GM23338 (cell line): ENCODE measurements at regions not wholly inside any gene's neighbourhood (a gene's known extent, or its start where the extent isn't known, plus 50 kb on each side); places are given as distances from the start of the nearest gene placed in this dataset.

ENCODE experiments used
- ATAC-seq: fragments of 200-7000 bp; cut with Tn5 transposase; 3 replicates; pipeline ENCODE4 v1.9.1; 2020
- DNase-seq: peaks from one replicate; pipeline ENCODE4 v3.0.0-alpha.2; 2015; ENCODE audit warnings: low spot score
- H2AFZ ChIP-seq: fragments of 200-600 bp; sonication (generic); 2 replicates; pipeline ENCODE4 v1.8.0; 2016; ENCODE audit warnings: antibody characterized with exemption, mild to moderate bottlenecking, moderate library complexity
- H3F3A ChIP-seq: fragments of 200-600 bp; sonication (generic); replicated peaks from 2 replicates; pipeline ENCODE4 v1.8.0; 2017; ENCODE audit warnings: antibody characterized with exemption, mixed run types, low read depth
- H3K27ac ChIP-seq: fragments of 200-600 bp; sonication (generic); 2 replicates; pipeline ENCODE4 v1.6.1; 2016; ENCODE audit warnings: low read depth
- H3K27me3 ChIP-seq: fragments of 200-600 bp; sonication (generic); 2 replicates; pipeline ENCODE4 v1.8.0; 2016; ENCODE audit warnings: mild to moderate bottlenecking, mixed run types, moderate library complexity; ENCODE audit not compliant: insufficient read depth
- H3K36me3 ChIP-seq: fragments of 200-600 bp; sonication (generic); 2 replicates; pipeline ENCODE4 v1.8.0; 2016; ENCODE audit warnings: mild to moderate bottlenecking; ENCODE audit not compliant: insufficient read depth
- H3K4me1 ChIP-seq: fragments of 200-600 bp; sonication (generic); 2 replicates; pipeline ENCODE4 v1.8.0; 2016; ENCODE audit warnings: mild to moderate bottlenecking, moderate library complexity; ENCODE audit not compliant: insufficient read depth
- H3K4me2 ChIP-seq: fragments of 200-600 bp; sonication (generic); 2 replicates; pipeline ENCODE4 v1.7.1; 2017; ENCODE audit warnings: mixed run types
- H3K4me3 ChIP-seq: fragments of 200-600 bp; sonication (generic); 2 replicates; pipeline ENCODE4 v1.6.1; 2016; ENCODE audit warnings: mixed run types
- H3K79me2 ChIP-seq: fragments of 200-600 bp; sonication (generic); replicated peaks from 2 replicates; pipeline ENCODE4 v1.8.0; 2017; ENCODE audit warnings: mild to moderate bottlenecking; ENCODE audit not compliant: insufficient read depth
- H3K9me2 ChIP-seq: fragments of 200-600 bp; sonication (generic); 2 replicates; pipeline ENCODE4 v1.8.0; 2017; ENCODE audit not compliant: insufficient read depth
- H4K20me1 ChIP-seq: fragments of 200-600 bp; sonication (generic); replicated peaks from 2 replicates; pipeline ENCODE4 v1.8.0; 2017; ENCODE audit warnings: mild to moderate bottlenecking; ENCODE audit not compliant: insufficient read depth
- H3K27ac Mint-ChIP-seq: 2 replicates; pipeline ENCODE4 v1.8.0; 2020; ENCODE audit warnings: inconsistent platforms, mild to moderate bottlenecking, moderate library complexity, mixed read lengths
- H3K27me3 Mint-ChIP-seq: 3 replicates; pipeline ENCODE4 v1.8.0; 2022; ENCODE audit warnings: low read depth, mild to moderate bottlenecking, moderate library complexity, mixed read lengths, inconsistent platforms; ENCODE audit not compliant: insufficient read depth, poor library complexity
- H3K36me3 Mint-ChIP-seq: 3 replicates; pipeline ENCODE4 v1.8.0; 2021; ENCODE audit warnings: low read depth, mild to moderate bottlenecking, inconsistent platforms, moderate library complexity, mixed read lengths
- H3K4me1 Mint-ChIP-seq: 3 replicates; pipeline ENCODE4 v1.8.0; 2020; ENCODE audit warnings: mild to moderate bottlenecking, inconsistent platforms, mixed read lengths
- H3K4me3 Mint-ChIP-seq: 3 replicates; pipeline ENCODE4 v1.8.0; 2021; ENCODE audit warnings: moderate library complexity, mild to moderate bottlenecking, inconsistent platforms, mixed read lengths
- H3K9me3 Mint-ChIP-seq: 3 replicates; pipeline ENCODE4 v1.8.0; 2020; ENCODE audit warnings: moderate library complexity, mild to moderate bottlenecking, inconsistent platforms, mixed read lengths
- CREB1 ChIP-seq: fragments of 250-450 bp; sonication (Bioruptor Pico); IDR thresholded peaks from 2 replicates; pipeline ENCODE4 v1.5.0; 2020; ENCODE audit warnings: low read depth, mild to moderate bottlenecking, moderate library complexity
- EZH2 ChIP-seq: fragments of 200-600 bp; sonication (generic); IDR thresholded peaks from one replicate; pipeline ENCODE4 v1.8.0; 2017; ENCODE audit warnings: antibody characterized with exemption, mild to moderate bottlenecking, low read depth; ENCODE audit not compliant: unreplicated experiment
- EZH2phosphoT487 ChIP-seq: fragments of 200-600 bp; sonication (generic); IDR thresholded peaks from one replicate; pipeline ENCODE4 v1.8.1; 2018; ENCODE audit warnings: antibody characterized with exemption; ENCODE audit not compliant: unreplicated experiment
- JUNB ChIP-seq: IDR thresholded peaks from one replicate; pipeline ENCODE4 v1.6.1; 2016; ENCODE audit warnings: antibody characterized with exemption; ENCODE audit not compliant: unreplicated experiment
- NANOG ChIP-seq: IDR thresholded peaks from 2 replicates; pipeline ENCODE4 v1.6.1; 2016; ENCODE audit warnings: antibody characterized with exemption, borderline replicate concordance
- POLR2AphosphoS5 ChIP-seq: IDR thresholded peaks from 2 replicates; pipeline ENCODE4 v1.6.1; 2016; ENCODE audit warnings: antibody characterized with exemption, low read depth
- STAT1 ChIP-seq: IDR thresholded peaks from one replicate; pipeline ENCODE4 v1.6.1; 2016; ENCODE audit warnings: antibody characterized with exemption; ENCODE audit not compliant: unreplicated experiment
- ZNF114 ChIP-seq: fragments of 250-450 bp; sonication (Bioruptor Pico); IDR thresholded peaks from 2 replicates; pipeline ENCODE4 v1.5.0; 2020; ENCODE audit warnings: mild to moderate bottlenecking, moderate library complexity
- ZNF331 ChIP-seq: fragments of 250-450 bp; sonication (Bioruptor Pico); IDR thresholded peaks from 2 replicates; pipeline ENCODE4 v1.5.0; 2020; ENCODE audit warnings: low read depth, mild to moderate bottlenecking, moderate library complexity
- TF ChIP-seq, protein P1 (sequence below): IDR thresholded peaks from 2 replicates; pipeline ENCODE4 v1.6.1; 2016; ENCODE audit warnings: antibody characterized with exemption
- TF ChIP-seq, protein P2 (sequence below), 2 experiments: fragments of 200-600 bp in 1 of 2; sonication (generic) in 1 of 2; conservative IDR thresholded peaks; 2 replicates each; pipeline versions ENCODE4 v1.5.1 to v1.6.1; 2016 to 2017; ENCODE audit warnings: antibody characterized with exemption in 2 of 2, low read depth in 2 of 2, mild to moderate bottlenecking in 2 of 2, moderate library complexity in 1 of 2
- TF ChIP-seq, protein P3 (sequence below): IDR thresholded peaks from one replicate; pipeline ENCODE4 v1.6.1; 2018; ENCODE audit warnings: antibody characterized with exemption; ENCODE audit not compliant: unreplicated experiment
- TF ChIP-seq, protein P4 (sequence below): fragments of 250-450 bp; sonication (Bioruptor Pico); IDR thresholded peaks from 2 replicates; pipeline ENCODE4 v1.5.0; 2020; ENCODE audit warnings: mild to moderate bottlenecking, moderate library complexity

DNA sequence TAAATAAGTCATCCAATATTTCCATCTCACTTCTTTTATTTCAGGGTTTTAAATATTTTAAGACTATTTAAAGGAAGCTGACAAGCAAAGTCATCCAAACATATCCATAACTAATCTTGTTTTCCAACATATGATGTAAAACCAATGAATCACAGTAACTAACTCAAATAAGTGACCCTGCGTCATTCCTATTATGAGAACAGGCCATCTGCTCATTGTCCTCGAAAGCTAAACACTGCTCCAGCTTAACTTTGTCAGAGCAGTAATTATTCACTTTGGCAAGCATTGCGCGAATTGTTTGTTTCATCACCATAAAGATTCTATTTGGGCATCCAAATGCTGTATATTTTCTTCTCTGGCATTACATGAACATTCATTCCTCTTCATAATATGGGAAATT is 99.1 kb downstream of the CAPZA3 start:
- ATAC-seq (no peak), DNase-seq (no peak)
- Histone ChIP-seq H3K9me2 (0 out of 2 replicates have a peak, but pooled peaks cover 3% of the 10 kb centered on the region), H3K27me3 (no peaks in the 10 kb centered on the region), H3K4me3 (no peak overlapping the region), H3K79me2 (no peaks in the 10 kb centered on the region), H3K36me3 (no peaks in the 10 kb centered on the region), H2AFZ (no peak overlapping the region), H3K4me2 (no peak overlapping the region), H3F3A (no peaks in the 10 kb centered on the region), H3K4me1 (no peaks in the 10 kb centered on the region), H4K20me1 (no peaks in the 10 kb centered on the region), H3K27ac (no peak overlapping the region)
- TF ChIP-seq POLR2AphosphoS5, result no peak
- no peak for TF ChIP-seq ZNF331 (CRISPR knock-in tag)
- no peak for TF ChIP-seq CREB1 (CRISPR knock-in tag)
- TF ChIP-seq EZH2phosphoT487, result no peak
- no peak for TF ChIP-seq JUNB
- TF ChIP-seq, protein P1, sequence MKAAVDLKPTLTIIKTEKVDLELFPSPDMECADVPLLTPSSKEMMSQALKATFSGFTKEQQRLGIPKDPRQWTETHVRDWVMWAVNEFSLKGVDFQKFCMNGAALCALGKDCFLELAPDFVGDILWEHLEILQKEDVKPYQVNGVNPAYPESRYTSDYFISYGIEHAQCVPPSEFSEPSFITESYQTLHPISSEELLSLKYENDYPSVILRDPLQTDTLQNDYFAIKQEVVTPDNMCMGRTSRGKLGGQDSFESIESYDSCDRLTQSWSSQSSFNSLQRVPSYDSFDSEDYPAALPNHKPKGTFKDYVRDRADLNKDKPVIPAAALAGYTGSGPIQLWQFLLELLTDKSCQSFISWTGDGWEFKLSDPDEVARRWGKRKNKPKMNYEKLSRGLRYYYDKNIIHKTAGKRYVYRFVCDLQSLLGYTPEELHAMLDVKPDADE, result no peak
- TF ChIP-seq, protein P2, sequence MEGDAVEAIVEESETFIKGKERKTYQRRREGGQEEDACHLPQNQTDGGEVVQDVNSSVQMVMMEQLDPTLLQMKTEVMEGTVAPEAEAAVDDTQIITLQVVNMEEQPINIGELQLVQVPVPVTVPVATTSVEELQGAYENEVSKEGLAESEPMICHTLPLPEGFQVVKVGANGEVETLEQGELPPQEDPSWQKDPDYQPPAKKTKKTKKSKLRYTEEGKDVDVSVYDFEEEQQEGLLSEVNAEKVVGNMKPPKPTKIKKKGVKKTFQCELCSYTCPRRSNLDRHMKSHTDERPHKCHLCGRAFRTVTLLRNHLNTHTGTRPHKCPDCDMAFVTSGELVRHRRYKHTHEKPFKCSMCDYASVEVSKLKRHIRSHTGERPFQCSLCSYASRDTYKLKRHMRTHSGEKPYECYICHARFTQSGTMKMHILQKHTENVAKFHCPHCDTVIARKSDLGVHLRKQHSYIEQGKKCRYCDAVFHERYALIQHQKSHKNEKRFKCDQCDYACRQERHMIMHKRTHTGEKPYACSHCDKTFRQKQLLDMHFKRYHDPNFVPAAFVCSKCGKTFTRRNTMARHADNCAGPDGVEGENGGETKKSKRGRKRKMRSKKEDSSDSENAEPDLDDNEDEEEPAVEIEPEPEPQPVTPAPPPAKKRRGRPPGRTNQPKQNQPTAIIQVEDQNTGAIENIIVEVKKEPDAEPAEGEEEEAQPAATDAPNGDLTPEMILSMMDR (conservative IDR thresholded peaks at IDR 0.05; ENCODE audit: low read depth in 2 of 2), result no peak
- TF ChIP-seq EZH2, result no peak
- no peak for TF ChIP-seq ZNF114 (CRISPR knock-in tag)
- TF ChIP-seq, protein P3, sequence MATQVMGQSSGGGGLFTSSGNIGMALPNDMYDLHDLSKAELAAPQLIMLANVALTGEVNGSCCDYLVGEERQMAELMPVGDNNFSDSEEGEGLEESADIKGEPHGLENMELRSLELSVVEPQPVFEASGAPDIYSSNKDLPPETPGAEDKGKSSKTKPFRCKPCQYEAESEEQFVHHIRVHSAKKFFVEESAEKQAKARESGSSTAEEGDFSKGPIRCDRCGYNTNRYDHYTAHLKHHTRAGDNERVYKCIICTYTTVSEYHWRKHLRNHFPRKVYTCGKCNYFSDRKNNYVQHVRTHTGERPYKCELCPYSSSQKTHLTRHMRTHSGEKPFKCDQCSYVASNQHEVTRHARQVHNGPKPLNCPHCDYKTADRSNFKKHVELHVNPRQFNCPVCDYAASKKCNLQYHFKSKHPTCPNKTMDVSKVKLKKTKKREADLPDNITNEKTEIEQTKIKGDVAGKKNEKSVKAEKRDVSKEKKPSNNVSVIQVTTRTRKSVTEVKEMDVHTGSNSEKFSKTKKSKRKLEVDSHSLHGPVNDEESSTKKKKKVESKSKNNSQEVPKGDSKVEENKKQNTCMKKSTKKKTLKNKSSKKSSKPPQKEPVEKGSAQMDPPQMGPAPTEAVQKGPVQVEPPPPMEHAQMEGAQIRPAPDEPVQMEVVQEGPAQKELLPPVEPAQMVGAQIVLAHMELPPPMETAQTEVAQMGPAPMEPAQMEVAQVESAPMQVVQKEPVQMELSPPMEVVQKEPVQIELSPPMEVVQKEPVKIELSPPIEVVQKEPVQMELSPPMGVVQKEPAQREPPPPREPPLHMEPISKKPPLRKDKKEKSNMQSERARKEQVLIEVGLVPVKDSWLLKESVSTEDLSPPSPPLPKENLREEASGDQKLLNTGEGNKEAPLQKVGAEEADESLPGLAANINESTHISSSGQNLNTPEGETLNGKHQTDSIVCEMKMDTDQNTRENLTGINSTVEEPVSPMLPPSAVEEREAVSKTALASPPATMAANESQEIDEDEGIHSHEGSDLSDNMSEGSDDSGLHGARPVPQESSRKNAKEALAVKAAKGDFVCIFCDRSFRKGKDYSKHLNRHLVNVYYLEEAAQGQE, result no peak
- TF ChIP-seq NANOG, result no peak
- TF ChIP-seq, protein P4, sequence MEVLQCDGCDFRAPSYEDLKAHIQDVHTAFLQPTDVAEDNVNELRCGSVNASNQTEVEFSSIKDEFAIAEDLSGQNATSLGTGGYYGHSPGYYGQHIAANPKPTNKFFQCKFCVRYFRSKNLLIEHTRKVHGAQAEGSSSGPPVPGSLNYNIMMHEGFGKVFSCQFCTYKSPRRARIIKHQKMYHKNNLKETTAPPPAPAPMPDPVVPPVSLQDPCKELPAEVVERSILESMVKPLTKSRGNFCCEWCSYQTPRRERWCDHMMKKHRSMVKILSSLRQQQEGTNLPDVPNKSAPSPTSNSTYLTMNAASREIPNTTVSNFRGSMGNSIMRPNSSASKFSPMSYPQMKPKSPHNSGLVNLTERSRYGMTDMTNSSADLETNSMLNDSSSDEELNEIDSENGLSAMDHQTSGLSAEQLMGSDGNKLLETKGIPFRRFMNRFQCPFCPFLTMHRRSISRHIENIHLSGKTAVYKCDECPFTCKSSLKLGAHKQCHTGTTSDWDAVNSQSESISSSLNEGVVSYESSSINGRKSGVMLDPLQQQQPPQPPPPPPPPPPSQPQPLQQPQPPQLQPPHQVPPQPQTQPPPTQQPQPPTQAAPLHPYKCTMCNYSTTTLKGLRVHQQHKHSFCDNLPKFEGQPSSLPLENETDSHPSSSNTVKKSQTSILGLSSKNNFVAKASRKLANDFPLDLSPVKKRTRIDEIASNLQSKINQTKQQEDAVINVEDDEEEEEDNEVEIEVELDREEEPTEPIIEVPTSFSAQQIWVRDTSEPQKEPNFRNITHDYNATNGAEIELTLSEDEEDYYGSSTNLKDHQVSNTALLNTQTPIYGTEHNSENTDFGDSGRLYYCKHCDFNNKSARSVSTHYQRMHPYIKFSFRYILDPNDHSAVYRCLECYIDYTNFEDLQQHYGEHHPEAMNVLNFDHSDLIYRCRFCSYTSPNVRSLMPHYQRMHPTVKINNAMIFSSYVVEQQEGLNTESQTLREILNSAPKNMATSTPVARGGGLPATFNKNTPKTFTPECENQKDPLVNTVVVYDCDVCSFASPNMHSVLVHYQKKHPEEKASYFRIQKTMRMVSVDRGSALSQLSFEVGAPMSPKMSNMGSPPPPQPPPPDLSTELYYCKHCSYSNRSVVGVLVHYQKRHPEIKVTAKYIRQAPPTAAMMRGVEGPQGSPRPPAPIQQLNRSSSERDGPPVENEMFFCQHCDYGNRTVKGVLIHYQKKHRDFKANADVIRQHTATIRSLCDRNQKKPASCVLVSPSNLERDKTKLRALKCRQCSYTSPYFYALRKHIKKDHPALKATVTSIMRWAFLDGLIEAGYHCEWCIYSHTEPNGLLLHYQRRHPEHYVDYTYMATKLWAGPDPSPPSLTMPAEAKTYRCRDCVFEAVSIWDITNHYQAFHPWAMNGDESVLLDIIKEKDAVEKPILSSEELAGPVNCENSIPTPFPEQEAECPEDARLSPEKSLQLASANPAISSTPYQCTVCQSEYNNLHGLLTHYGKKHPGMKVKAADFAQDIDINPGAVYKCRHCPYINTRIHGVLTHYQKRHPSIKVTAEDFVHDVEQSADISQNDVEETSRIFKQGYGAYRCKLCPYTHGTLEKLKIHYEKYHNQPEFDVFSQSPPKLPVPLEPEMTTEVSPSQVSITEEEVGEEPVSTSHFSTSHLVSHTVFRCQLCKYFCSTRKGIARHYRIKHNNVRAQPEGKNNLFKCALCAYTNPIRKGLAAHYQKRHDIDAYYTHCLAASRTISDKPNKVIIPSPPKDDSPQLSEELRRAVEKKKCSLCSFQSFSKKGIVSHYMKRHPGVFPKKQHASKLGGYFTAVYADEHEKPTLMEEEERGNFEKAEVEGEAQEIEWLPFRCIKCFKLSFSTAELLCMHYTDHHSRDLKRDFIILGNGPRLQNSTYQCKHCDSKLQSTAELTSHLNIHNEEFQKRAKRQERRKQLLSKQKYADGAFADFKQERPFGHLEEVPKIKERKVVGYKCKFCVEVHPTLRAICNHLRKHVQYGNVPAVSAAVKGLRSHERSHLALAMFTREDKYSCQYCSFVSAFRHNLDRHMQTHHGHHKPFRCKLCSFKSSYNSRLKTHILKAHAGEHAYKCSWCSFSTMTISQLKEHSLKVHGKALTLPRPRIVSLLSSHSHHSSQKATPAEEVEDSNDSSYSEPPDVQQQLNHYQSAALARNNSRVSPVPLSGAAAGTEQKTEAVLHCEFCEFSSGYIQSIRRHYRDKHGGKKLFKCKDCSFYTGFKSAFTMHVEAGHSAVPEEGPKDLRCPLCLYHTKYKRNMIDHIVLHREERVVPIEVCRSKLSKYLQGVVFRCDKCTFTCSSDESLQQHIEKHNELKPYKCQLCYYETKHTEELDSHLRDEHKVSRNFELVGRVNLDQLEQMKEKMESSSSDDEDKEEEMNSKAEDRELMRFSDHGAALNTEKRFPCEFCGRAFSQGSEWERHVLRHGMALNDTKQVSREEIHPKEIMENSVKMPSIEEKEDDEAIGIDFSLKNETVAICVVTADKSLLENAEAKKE, result no peak
- TF ChIP-seq STAT1, result no peak
- Mint-ChIP-seq H3K4me3 (no peak overlapping the region), H3K4me1 (no peaks in the 10 kb centered on the region), H3K36me3 (peaks cover 4% of the 10 kb centered on the region; the same call in 2 of the 3 replicates), H3K27ac (no peak overlapping the region), H3K9me3 (peaks cover 9% of the 10 kb centered on the region), H3K27me3 (no peaks in the 10 kb centered on the region)
